Retinal pigment epithelial cell (primary cell): ENCODE measurements at regions not wholly inside any gene's neighbourhood (a gene's known extent, or its start where the extent isn't known, plus 50 kb on each side); places are given as distances from the start of the nearest gene placed in this dataset.
"Not testable (repeated sequence)": the region's sequence is repeated elsewhere in the genome, so short reads cannot be mapped to it uniquely, and the experiment has no call there.

Experiments used
- DNase-seq: peaks from one replicate; pipeline ENCODE4 v3.0.0-alpha.2; 2010; ENCODE audit warnings: low read depth
- H3K4me3 ChIP-seq: 2 replicates; pipeline ENCODE4 v1.5.1; 2011; ENCODE audit warnings: mild to moderate bottlenecking, low read length, control low read depth, moderate library complexity

DNA sequence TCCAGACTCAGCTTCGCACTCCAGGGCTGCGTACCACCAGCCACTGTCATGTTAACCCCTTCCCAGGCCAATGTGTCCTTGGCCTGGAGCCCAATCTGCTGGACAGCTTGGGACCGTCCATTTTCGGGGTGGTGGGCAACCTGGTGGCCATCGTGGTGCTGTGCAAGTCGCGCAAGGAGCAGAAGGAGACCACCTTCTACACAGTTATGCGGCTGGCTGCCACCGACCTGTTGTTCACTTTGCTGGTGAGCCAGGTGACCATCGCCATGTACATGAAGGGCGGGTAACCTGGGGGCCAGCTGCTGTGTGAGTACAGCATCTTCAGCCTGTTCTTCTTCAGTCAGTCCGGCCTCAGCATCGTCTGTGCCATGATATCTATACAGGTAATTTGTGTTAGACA lies 90.3 kb upstream of the ZNG1F start:
- DNase-seq, H3K4me3 ChIP-seq: not testable (repeated sequence)

DNA sequence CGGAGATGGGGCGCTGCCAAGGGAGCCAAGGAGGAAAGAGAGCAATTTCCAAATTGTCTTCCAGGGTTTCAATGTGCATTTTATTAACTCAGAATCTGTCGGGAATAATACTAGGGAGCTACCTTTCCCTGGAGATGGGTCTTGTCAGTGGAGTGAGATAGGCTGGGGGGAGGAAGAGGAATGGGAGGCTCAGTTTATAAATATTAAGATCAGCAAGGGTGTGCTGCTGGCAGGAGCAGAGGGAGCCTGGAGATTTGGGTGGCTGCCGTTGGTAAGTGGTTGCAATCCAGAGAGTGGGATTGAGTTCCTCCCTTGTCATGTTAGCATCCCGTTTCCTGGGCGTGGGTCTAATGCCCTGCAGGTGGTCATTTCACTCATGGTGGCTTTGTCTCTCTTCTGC lies 89.9 kb upstream of the ZNG1F start:
- not testable (repeated sequence) for DNase-seq

DNA sequence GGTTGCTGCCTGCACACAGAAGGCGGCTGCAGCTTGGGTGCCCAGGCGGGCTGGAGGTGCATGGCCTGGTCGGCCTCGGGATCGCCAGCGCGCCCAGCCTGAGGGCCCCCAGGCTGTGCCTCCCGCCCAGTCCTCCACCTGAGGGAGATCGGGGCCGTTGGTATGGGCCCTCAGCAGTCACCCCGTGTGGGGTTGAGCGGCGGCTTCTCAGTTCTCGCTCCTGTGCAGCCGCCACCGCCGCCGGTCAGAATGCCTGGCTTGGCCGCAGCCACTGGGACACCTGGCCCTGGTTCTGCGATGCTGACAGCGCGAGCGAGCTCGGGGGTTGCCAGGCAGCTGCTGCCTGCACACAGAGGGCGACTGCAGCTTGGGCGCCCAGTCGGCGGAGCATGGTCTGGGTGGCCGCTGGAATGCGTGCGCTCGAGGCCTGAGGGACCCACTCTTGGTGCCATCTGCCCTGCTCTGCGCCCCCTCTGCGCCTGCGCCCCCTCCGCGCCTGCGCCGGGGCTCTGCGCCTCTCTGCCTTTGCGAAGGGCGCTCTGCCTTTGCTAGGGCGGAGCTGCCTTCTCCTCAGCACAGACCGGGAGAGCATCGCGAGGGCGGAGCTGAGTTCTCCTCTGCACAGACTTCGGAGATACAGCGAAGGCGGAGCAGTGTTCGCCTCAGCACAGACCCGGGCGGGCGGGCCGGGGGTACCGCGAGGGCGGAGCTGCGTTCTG lies 84.6 kb upstream of the ZNG1F start:
- H3K4me3 ChIP-seq = peak overlapping the region; percentile 37

More for the DNA sequence above, 89.9 kb upstream of the ZNG1F start:
- not testable (repeated sequence) for H3K4me3 ChIP-seq

DNA sequence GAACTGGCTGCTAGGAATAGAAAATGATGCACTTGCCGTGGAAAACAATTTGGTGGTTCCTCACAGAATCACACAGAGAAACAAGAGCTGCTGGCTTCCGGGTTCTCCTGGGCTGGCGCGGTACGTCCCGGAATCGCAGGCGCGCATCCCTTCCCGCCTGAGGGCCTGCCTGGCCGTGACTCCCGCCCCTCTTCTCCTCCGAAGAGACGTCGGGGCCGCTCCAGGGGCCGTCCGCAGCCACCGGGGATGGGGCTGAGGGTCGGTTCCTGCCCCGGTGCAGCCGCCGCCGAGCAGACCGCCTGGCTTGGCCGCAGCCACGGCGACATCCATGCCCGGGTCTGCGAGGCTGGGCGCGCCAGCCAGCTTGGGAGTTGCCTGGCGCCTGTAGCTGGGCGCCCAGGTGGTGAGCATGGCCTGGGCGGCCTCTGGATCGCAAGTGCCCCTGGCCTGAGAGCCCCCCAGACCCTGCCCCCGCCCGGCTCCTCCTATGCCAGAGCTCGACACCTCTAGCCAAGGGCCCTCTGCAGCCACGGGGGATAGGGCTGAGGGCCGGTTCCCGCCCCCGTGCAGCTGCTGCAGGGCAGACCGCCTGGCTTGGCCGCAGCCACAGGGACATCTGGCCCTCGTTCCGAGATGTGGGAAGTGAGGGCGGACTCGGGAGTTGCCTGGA lies 83.9 kb upstream of the ZNG1F start:
- not testable (repeated sequence) for DNase-seq
- peak overlapping the region; percentile 35 for H3K4me3 ChIP-seq

More for the DNA sequence above, 84.6 kb upstream of the ZNG1F start:
- peak; percentile 30 for DNase-seq

DNA sequence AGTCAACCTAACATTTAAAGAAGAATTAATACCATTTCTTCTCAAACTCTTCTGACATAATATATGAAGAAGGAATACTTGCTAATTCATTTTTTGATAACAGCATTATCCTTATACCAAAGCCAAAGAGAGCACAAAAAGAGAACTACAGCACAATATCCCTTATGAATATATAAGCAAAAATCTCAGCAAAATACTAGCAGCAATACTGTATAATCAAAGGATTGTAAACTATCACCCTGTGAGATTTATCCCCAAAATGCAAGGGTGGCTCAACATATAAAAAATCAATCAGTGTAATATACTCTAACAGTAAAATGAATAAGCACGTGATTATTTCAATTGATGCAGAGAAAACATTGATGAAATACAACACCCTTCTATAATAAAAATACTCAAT lies 81.9 kb upstream of the ZNG1F start:
- not testable (repeated sequence) for DNase-seq, H3K4me3 ChIP-seq

DNA sequence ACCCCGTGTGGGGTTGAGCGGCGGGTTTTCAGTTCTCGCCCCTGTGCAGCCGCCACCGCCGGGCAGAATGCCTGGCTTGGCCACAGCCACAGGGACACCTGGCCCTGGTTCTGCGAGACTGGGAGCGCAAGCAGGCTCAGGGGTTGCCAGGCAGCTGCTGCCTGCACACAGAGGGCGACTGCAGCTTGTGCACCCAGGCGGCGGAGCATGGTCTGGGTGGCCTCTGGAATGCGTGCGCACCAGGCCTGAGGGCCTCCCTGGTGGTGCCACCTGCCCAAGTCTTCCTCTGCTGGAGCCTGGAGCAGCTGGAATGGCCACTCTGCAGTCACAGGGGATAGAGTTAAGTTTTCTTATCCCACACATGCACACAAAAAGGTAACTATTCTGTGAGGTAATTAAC lies 80.4 kb upstream of the ZNG1F start:
- H3K4me3 ChIP-seq, DNase-seq: not testable (repeated sequence)

DNA sequence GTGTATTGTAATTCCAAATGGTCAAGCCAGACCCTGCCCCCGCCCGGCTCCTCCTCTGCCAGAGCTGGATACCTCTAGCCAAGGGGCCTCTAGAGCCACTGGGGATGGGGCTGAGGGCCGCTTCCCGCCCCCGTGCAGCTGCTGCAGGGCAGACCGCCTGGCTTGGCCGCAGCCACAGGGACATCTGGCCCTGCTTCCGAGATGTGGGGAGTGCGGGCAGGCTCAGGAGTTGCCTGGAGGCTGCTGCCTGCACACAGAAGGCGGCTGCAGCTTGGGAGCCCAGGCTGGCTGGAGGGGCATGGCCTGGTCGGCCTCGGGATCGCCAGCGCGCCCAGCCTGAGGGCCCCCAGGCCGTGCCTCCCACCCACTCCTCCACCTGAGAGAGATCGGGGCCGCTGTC lies 79.9 kb upstream of the ZNG1F start:
- DNase-seq, H3K4me3 ChIP-seq: not testable (repeated sequence)

DNA sequence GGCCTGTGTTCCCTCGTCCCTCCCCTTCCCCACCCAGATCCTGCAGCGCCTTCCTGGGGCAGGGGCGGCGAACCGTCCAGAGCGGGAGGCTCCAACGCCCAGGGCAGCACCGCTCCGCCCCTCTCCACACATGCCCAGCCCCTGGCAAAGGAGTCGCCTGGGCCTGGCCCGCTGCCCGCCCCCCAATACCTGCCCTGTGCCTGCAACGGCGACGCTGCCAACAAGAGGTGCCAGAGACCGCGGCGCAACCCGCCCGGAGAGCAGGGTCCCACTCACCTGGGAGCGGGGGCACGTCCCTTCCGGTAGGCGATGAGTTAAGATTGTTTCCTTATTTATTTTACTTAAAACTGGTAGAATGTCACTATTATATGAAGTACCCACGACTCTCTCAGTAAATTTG lies 77.5 kb upstream of the ZNG1F start:
- H3K4me3 ChIP-seq = peak overlapping the region; percentile 19

DNA sequence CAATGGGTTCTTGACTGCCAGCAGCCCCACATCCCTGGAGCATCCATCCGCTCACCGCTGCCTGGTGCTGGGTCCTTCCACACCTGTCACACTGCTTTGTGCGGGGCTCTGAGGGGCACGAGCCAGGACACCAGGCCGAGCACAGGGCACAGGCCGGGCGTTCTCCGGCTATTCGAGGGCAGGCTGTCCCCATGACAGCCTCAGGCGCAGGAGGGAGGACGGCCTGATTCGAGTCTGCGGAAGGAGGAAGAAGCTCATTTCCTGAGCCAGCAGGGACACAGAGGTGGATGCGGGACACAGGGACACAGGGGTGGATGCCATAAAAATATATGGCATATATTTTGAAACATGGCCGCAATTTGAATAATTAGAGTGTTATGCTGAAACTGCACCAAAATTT lies 76.9 kb upstream of the ZNG1F start:
- not testable (repeated sequence) for H3K4me3 ChIP-seq, DNase-seq

More for the DNA sequence above, 77.5 kb upstream of the ZNG1F start:
- DNase-seq = not testable (repeated sequence)

DNA sequence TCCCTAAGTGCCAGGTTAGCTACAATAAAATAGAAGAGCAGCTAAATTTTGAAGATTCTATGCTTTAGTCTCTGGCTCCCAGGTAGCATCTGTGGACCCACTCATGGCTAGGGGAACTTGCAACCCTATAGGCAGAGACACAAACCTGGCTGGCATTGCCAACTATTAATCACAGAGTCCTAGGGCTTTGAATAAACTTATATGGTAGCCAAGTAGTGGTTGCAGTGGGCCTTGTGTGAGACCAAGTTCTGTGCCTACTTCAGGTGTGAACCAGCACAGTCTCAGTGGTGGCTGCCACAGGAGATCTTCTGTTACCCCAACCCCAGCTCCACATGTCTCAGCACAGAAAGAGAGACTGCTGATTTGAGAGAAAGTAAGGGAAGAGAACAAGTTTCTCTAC lies 62.9 kb upstream of the ZNG1F start:
- not testable (repeated sequence) for DNase-seq, H3K4me3 ChIP-seq

DNA sequence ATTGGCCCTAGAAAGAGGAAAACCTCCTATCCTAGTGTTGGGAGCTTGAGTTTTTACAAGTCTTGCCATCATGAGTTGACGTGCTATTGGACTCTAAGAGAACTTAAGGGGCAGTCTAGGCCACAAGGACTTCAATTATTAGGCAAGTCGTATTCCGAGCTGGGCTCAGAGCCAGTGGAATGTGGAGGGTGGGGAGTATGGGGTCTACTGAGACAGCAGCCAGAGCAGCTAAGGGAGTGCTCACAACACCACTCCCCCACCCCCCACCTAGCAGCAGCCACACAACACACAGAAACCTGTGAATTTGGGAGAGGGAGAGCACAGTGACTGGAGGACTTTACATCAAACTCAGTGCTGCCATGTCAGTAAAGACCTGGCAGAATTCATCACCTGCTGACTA lies 62.0 kb upstream of the ZNG1F start:
- DNase-seq, H3K4me3 ChIP-seq: not testable (repeated sequence)

DNA sequence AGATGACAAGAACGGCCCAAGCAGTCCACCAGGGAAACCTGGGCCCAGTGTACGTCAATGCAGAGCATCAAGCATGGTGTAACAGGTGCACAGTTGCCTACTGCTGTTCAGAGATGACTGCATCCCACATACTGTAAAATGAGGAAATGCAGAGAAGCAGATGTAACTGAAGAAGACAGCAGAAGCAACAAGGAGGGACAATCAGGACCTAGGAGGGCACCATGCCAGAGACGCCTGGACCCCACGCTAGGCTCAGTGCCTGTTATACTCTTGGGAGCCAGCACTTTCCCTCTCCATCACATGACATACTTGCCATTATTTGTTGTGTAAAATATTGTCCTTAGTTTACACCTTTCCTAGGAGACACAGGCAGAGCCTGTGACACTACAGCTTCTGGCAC lies 57.6 kb upstream of the ZNG1F start:
- not testable (repeated sequence) for DNase-seq

More for the DNA sequence above, 57.6 kb upstream of the ZNG1F start:
- H3K4me3 ChIP-seq = not testable (repeated sequence)
